ENCODE measurements at regions not wholly inside any gene's neighbourhood (a gene's known extent, or its start where the extent isn't known, plus 50 kb on each side); places are given as distances from the start of the nearest gene placed in this dataset.

DNA sequence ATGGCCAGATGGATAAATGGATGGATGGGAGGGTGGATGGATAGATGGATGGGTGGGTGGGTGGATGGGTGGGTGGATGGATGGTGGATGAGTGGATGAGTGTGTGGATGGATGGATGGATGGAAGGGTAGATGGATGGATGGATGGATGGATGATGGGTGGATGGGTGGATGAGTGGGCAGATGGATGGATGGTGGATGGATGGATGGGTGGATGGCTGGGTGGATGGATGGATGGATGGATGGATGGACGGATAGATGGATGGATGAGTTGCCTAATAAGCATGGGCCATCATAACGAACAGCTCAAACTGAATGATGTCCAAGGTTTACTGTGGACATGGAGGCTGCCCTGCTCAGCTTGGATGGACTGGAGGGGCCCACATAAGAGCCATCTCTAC lies 89.8 kb upstream of the SMIM23 start:
- no peak for DNase-seq
- H3K36me3 ChIP-seq (ENCODE audit: control insufficient read depth, insufficient read depth, low read length), result no peaks in the 10 kb centered on the region
- no peaks in the 10 kb centered on the region for H3K79me1 ChIP-seq (ENCODE audit: low read length)
- H4K5ac ChIP-seq (ENCODE audit: low read length), result no peak overlapping the region
- no peak overlapping the region for H3K18ac ChIP-seq (ENCODE audit: low read length)
- no peak overlapping the region for H2BK120ac ChIP-seq (ENCODE audit: low read depth, low read length)
- WGBS (ENCODE audit: extremely low coverage, insufficient coverage, low lambda C conversion rate), result no CpG with 5 or more reads among the region's 2 CpGs
- H3K79me2 ChIP-seq (ENCODE audit: control insufficient read depth, insufficient read depth, low read length), result no peaks in the 10 kb centered on the region
- no peak overlapping the region for H3K4me2 ChIP-seq (ENCODE audit: low read length)
- no peak overlapping the region for H4K8ac ChIP-seq (ENCODE audit: low read depth, low read length)
- H3K56ac ChIP-seq (ENCODE audit: low read length), result no peak overlapping the region
- H2BK15ac ChIP-seq (replicated peaks; ENCODE audit: low read depth), result no peak overlapping the region
- no peak overlapping the region for H3K4me3 ChIP-seq (ENCODE audit: low read length)
- H3K4ac ChIP-seq (ENCODE audit: low read depth, low read length), result no peak overlapping the region
- no peak overlapping the region for H2BK5ac ChIP-seq (ENCODE audit: low read length)
- no peak overlapping the region for H3K9ac ChIP-seq (ENCODE audit: low read length)
- no peak overlapping the region for H3K23ac ChIP-seq (ENCODE audit: low read length)
- no peak overlapping the region for H2AK5ac ChIP-seq (ENCODE audit: low read length)
- H3K27me3 ChIP-seq (ENCODE audit: insufficient read depth, low read length, poor library complexity), result no peaks in the 10 kb centered on the region
- no peak overlapping the region for H3K27ac ChIP-seq (ENCODE audit: low read depth, low read length)
- no peaks in the 10 kb centered on the region for H3K4me1 ChIP-seq (ENCODE audit: control insufficient read depth, low read depth, low read length)

DNA sequence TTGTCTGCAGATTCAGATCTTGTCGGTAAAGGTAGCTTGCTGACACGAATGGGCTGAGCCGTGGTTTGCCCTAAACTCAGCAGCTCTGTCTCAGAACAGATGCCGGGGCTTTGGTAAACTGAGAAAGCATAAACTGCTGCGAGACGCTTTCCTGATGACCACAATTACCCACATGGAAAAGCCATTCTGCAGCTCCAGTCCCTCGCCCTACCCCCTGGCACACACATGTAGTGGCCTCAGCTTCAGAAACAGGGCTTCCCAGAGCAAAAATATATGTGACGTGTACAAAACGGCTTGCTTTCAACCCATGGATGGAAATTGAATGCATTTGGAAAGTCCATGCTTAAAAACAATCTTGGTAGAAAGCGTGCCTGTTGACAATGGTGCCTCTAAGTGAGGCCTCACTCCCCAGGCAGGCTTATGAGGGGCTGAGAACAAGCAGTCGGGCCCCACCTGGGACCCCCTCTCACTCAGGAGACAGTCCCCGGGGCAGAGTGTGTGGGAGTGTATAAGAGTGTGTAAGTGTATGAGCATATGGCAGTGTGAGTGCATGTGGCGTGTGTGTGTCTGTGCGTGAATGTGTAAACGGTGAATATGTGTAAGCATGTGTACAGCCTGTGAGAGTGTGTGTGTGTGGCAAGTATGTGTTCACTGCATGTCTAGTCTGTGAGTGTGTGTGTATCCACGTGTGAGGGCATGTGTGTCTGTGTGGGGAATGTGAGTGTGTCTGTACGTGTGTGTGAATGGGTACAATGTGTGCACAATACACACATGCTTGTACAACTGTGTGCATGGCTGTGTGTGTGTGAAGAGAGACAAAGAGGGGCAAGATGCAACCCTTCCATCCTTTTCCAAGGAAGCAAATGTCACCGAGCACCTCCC lies 88.2 kb upstream of the SMIM23 start:
- no peak for DNase-seq
- Histone ChIP-seq H3K4me1 (ENCODE audit: control insufficient read depth, low read depth, low read length) (no peaks in the 10 kb centered on the region), H2AK5ac (ENCODE audit: low read length) (no peak overlapping the region), H3K27ac (ENCODE audit: low read depth, low read length) (no peak overlapping the region), H2BK5ac (ENCODE audit: low read length) (no peak overlapping the region), H3K4me3 (ENCODE audit: low read length) (no peak overlapping the region), H4K5ac (ENCODE audit: low read length) (no peak overlapping the region), H3K4me2 (ENCODE audit: low read length) (no peak overlapping the region), H3K79me2 (ENCODE audit: control insufficient read depth, insufficient read depth, low read length) (no peaks in the 10 kb centered on the region), H2BK15ac (replicated peaks; ENCODE audit: low read depth) (no peak overlapping the region), H3K36me3 (ENCODE audit: control insufficient read depth, insufficient read depth, low read length) (no peaks in the 10 kb centered on the region), H3K9ac (ENCODE audit: low read length) (no peak overlapping the region), H3K27me3 (ENCODE audit: insufficient read depth, low read length, poor library complexity) (no peaks in the 10 kb centered on the region), H3K18ac (ENCODE audit: low read length) (no peak overlapping the region), H4K8ac (ENCODE audit: low read depth, low read length) (no peak overlapping the region), H3K56ac (ENCODE audit: low read length) (peak overlapping the region; percentile 32), H2BK120ac (ENCODE audit: low read depth, low read length) (no peak overlapping the region), H3K79me1 (ENCODE audit: low read length) (no peaks in the 10 kb centered on the region), H3K4ac (ENCODE audit: low read depth, low read length) (no peak overlapping the region), H3K23ac (ENCODE audit: low read length) (no peak overlapping the region)
- no CpG with 5 or more reads among the region's 18 CpGs for WGBS (ENCODE audit: extremely low coverage, insufficient coverage, low lambda C conversion rate)

DNA sequence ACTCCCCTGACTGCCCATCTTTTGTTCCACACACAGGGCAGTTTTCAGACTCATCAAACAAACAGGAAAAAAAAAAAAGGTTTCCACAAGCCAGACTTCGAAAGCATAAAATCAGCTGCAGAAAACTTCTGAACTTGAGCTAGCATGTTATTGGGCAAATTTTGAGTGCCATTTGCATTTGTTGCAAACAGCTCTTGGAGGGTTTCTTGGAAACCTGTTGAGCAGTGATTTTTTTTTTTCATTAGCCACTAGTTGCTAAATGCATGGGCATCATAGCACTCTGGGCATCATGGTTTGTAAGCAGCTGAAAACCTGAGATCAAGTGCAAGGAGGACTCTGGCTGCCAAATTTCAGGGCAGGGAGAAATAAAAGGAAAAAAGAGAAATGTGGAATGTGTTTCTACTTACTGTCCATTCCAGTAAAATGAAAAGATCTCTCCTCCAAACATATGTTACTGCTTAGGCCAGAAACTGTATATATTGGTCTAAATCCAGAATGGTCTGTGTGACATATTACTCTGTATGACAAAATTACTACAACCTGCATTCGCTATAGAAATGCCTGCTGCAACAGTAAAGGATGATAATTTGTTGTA lies 85.2 kb upstream of the SMIM23 start:
- Histone ChIP-seq H3K79me1 (ENCODE audit: low read length) (no peaks in the 10 kb centered on the region), H3K4me3 (ENCODE audit: low read length) (no peak overlapping the region), H2BK15ac (replicated peaks; ENCODE audit: low read depth) (no peak overlapping the region), H3K4ac (ENCODE audit: low read depth, low read length) (no peak overlapping the region), H3K23ac (ENCODE audit: low read length) (no peak overlapping the region), H3K4me2 (ENCODE audit: low read length) (no peak overlapping the region), H3K36me3 (ENCODE audit: control insufficient read depth, insufficient read depth, low read length) (no peaks in the 10 kb centered on the region), H3K27me3 (ENCODE audit: insufficient read depth, low read length, poor library complexity) (no peaks in the 10 kb centered on the region), H2AK5ac (ENCODE audit: low read length) (no peak overlapping the region), H2BK5ac (ENCODE audit: low read length) (no peak overlapping the region), H3K56ac (ENCODE audit: low read length) (no peak overlapping the region), H2BK120ac (ENCODE audit: low read depth, low read length) (no peak overlapping the region), H4K8ac (ENCODE audit: low read depth, low read length) (no peak overlapping the region), H3K9ac (ENCODE audit: low read length) (no peak overlapping the region), H3K18ac (ENCODE audit: low read length) (no peak overlapping the region), H3K79me2 (ENCODE audit: control insufficient read depth, insufficient read depth, low read length) (no peaks in the 10 kb centered on the region), H4K5ac (ENCODE audit: low read length) (no peak overlapping the region), H3K27ac (ENCODE audit: low read depth, low read length) (no peak overlapping the region), H3K4me1 (ENCODE audit: control insufficient read depth, low read depth, low read length) (no peaks in the 10 kb centered on the region)
- DNase-seq, result no peak
- no CpG with 5 or more reads among the region's 2 CpGs for WGBS (ENCODE audit: extremely low coverage, insufficient coverage, low lambda C conversion rate)

DNA sequence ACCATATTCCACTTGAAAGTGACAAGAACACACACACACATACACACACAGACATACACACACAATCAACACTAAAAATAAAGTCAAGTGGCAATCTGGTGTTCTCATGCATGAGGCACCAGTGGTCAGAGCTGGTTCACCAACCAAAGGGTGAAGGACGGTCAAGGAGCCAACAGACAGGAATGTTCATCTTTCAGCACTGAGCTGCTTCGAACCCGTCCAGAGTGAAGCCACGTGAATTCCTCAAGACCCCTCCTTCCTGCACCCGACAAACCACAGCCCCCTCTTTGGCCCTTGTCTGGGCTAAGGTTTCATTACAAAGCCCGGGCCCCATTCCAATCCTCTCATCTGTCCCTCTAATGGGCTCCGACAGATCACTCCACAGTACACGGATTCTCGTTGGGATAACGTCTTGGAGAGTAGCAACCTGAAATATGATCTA lies 84.5 kb upstream of the SMIM23 start:
- Histone ChIP-seq H3K4ac (ENCODE audit: low read depth, low read length) (no peak overlapping the region), H3K27ac (ENCODE audit: low read depth, low read length) (no peak overlapping the region), H3K18ac (ENCODE audit: low read length) (no peak overlapping the region), H3K56ac (ENCODE audit: low read length) (no peak overlapping the region), H2BK15ac (replicated peaks; ENCODE audit: low read depth) (no peak overlapping the region), H3K4me1 (ENCODE audit: control insufficient read depth, low read depth, low read length) (no peaks in the 10 kb centered on the region), H2BK120ac (ENCODE audit: low read depth, low read length) (no peak overlapping the region), H4K8ac (ENCODE audit: low read depth, low read length) (no peak overlapping the region), H2AK5ac (ENCODE audit: low read length) (no peak overlapping the region), H3K9ac (ENCODE audit: low read length) (no peak overlapping the region), H2BK5ac (ENCODE audit: low read length) (no peak overlapping the region), H3K79me2 (ENCODE audit: control insufficient read depth, insufficient read depth, low read length) (no peaks in the 10 kb centered on the region), H3K4me3 (ENCODE audit: low read length) (no peak overlapping the region), H3K27me3 (ENCODE audit: insufficient read depth, low read length, poor library complexity) (no peaks in the 10 kb centered on the region), H3K23ac (ENCODE audit: low read length) (no peak overlapping the region), H3K36me3 (ENCODE audit: control insufficient read depth, insufficient read depth, low read length) (no peaks in the 10 kb centered on the region), H4K5ac (ENCODE audit: low read length) (no peak overlapping the region), H3K79me1 (ENCODE audit: low read length) (no peaks in the 10 kb centered on the region), H3K4me2 (ENCODE audit: low read length) (no peak overlapping the region)
- no CpG with 5 or more reads among the region's 10 CpGs for WGBS (ENCODE audit: extremely low coverage, insufficient coverage, low lambda C conversion rate)
- DNase-seq, result no peak

DNA sequence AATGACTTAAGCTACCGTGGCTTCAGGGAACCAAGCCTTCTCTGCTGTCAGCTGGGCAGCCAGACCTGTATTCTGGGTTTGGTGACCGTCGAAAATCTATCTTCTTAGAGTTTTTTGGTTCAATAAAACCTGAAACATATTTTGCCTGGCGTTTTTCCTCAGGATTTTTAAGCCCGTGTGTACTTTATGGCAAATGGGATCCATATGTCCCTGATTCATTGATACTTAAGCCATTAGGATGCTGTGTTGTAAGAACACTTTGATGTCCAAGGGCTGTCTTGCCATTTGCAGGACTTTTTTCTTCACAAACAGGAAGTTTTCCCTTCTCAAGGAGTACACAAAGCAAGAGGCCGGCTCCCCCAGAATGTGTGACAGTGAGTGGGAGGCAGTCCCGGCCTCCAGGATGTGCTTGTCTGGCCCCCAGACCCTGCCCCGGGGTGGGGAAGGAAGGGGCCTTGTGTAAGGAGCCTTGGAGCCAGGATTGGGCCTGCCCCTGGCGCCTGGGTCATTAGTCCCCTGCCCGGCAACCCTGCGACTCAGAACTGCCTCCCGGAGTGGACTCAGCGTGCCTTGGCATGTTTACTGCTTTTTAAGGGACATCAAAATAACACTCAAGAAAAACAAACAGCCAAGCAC lies 83.4 kb upstream of the SMIM23 start:
- Histone ChIP-seq H3K56ac (ENCODE audit: low read length) (no peak overlapping the region), H4K8ac (ENCODE audit: low read depth, low read length) (no peak overlapping the region), H3K9ac (ENCODE audit: low read length) (no peak overlapping the region), H4K5ac (ENCODE audit: low read length) (no peak overlapping the region), H2BK5ac (ENCODE audit: low read length) (no peak overlapping the region), H3K79me2 (ENCODE audit: control insufficient read depth, insufficient read depth, low read length) (no peaks in the 10 kb centered on the region), H3K4me3 (ENCODE audit: low read length) (no peak overlapping the region), H3K23ac (ENCODE audit: low read length) (no peak overlapping the region), H3K4me2 (ENCODE audit: low read length) (no peak overlapping the region), H3K27ac (ENCODE audit: low read depth, low read length) (no peak overlapping the region), H3K4me1 (ENCODE audit: control insufficient read depth, low read depth, low read length) (no peaks in the 10 kb centered on the region), H2BK15ac (replicated peaks; ENCODE audit: low read depth) (no peak overlapping the region), H3K4ac (ENCODE audit: low read depth, low read length) (no peak overlapping the region), H2AK5ac (ENCODE audit: low read length) (no peak overlapping the region), H3K18ac (ENCODE audit: low read length) (no peak overlapping the region), H3K36me3 (ENCODE audit: control insufficient read depth, insufficient read depth, low read length) (no peaks in the 10 kb centered on the region), H3K79me1 (ENCODE audit: low read length) (no peaks in the 10 kb centered on the region), H3K27me3 (ENCODE audit: insufficient read depth, low read length, poor library complexity) (no peaks in the 10 kb centered on the region), H2BK120ac (ENCODE audit: low read depth, low read length) (no peak overlapping the region)
- no CpG with 5 or more reads among the region's 13 CpGs for WGBS (ENCODE audit: extremely low coverage, insufficient coverage, low lambda C conversion rate)
- DNase-seq, result no peak

Measured in mesendoderm (in vitro differentiated cells).